ENCODE measurements at regions not wholly inside any gene's neighbourhood (a gene's known extent, or its start where the extent isn't known, plus 50 kb on each side); places are given as distances from the start of the nearest gene placed in this dataset.

DNA sequence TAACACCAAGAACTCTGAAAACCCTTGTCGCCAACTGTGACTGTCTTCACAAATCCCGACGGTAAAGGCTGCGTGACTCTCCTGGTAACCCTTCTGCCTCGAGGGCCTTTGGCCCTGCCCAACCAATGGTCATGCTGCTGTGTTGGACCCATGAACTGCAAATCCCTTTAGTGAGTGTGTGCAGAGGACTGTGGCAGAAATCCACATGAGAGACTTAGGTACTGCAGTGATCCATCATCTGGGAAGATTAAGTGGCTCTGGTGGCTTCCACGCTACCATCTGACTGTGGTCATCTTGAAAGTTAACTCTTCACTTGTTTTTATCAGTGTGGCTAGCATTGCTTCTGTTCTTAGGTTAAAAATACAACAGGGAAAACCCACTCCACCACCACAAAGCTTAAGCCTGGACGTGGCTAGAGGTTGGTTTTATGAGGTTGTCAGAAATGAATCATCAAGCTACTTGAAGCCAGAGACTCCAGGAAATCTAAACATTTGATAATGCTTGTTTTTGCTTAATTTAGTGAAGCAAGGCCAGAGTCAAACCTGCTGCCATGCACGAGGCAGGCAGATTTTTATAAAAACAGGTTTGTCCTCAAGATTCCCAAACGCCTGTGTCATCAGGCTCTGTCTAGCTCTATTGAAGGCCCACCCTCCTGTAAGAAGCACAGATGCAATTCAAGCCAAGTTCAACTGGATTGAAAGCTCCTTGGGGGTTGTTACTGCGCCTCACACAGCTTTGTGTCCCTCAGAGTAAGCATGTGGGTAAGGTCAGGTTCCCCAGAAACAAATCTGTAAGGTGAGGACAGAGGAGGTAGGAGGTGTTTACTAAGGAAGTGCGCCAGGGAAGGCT, 52.7 kb upstream of the ERCC6L2 start:
- FAIRE-seq: no peak

DNA sequence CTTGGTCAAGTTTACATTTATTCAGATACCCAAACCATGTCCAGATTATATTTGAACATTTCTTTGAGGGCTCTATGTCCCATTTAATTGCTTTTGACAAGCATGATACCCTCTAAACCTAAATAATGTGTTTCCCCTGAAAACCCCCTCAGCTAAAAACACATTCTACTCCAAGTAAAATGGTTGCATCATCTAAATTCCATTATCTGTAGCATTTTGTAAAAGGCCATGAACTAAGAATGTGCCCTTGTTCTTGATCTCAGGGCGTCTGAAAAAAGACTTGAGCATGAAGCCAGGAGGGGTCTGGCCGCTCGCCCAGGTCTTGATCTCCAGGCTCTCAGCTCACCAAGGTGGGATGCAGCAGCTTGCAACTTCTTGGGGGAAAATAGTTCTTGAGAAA, 53.5 kb upstream of the ERCC6L2 start:
- FAIRE-seq: no peak

DNA sequence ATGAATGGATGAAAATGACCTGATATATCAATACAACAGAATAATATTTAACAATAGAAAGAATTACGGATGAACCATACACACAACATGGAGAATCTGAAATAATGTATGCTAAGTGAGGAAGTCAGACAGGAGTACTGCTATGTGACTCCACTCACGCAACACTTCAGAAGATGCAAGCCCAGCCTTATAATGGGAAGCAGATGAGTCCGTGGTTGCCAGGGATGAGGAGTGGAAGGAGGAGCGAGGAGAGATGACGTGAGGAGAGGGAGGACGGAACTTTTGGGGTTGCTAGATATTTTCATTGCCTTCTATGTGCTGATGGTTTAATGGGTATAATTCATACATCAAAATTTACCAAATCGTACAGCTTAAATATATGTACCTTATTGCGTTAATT, 55.4 kb upstream of the ERCC6L2 start:
- FAIRE-seq: no peak

DNA sequence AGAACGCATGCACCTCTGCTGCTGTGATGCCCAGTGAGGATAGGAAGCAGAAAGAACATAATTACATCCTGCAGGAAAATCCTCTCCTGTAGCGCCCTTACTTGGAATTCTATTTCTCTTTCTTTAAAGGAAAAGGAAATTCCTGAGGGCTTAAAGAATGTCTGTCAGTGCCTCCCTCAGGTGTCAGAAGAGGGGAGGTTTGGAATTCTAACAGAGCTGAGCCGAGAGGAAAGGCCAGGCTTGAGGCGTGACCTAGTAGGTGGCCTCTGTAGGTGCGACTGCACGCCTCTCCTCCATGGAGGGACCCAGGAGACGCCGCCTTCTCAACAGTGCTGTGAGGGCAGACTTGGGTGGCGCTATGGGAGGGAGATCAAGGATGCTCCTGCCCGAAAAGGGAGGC, 55.9 kb upstream of the ERCC6L2 start:
- no peak for FAIRE-seq

DNA sequence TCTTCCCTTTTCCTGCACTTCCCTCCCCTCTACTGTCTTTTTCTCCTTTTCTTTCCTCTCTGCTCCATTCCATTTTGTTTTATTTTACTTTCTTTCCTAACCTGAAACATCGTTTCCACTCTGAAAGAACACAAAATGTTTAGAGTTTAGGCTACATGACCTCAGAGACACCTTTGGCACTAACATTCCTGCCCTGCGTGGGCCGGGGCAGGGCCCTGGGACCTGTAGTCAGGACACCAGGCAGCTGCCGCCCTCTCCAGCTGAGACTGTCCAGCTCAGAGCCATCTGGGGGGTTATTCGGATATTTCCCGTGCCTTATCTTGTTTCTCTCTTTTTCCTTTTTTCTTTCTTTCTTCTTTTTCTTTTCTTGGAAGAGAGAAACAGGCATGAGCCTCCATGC, 58.3 kb upstream of the ERCC6L2 start:
- no peak for FAIRE-seq

DNA sequence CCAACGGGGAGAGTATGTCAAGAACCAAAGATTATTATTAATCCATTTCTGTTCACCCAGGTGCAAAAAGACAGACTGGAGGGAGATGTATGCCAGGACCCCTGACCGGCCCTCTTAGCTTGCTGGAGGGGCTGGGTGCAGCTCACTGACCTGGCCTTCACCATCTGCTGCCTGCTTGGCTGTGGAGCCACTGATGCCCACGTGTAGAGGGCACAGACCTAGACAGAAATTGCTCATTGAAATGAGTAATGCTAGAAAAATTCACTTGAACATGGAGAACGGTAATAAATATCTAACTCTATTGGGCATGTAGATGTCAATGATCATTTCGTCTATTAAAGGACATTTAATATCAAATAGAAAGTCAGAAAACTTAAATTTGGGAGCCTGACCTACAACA, 58.8 kb upstream of the ERCC6L2 start:
- FAIRE-seq: no peak

DNA sequence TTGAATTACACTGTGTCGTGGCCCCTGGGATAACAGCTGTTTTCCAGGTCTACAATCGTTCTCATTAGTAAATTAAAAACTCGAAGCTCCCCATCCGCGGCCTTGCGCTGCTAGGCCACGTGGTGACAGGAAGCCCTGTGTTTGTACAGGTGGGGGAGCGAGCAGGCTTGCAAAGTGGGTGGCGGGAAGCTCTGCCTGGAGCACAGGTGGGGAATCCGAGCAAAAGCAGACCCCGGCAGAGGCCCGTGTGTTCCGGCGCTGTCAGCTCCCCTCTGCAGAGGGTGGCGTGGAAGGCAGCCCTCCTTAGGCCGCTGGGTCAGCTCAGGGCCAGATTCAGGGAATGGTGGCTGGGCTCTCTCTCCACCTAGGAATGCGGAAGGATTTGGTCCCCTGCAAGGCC, 59.5 kb upstream of the ERCC6L2 start:
- FAIRE-seq: no peak

DNA sequence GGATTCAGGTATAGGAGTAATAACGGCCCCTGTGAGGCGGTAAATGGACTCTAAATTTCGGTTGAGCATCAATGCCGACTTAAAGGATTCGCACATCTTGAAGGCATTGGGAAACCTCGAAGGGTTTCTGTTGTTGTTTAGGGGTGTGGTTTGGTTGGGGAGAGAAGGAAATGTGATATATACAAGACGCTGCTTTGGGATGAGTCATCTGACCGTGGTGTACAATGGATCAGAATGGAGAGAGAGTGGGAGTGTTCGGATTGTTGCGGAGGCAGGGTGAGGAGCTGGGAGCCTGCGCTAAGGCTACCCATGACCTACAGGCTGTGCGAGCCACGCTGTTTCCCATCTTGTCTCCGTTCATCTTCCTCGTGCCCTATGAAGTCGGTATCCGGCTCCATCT, 60.4 kb upstream of the ERCC6L2 start:
- no peak for FAIRE-seq

DNA sequence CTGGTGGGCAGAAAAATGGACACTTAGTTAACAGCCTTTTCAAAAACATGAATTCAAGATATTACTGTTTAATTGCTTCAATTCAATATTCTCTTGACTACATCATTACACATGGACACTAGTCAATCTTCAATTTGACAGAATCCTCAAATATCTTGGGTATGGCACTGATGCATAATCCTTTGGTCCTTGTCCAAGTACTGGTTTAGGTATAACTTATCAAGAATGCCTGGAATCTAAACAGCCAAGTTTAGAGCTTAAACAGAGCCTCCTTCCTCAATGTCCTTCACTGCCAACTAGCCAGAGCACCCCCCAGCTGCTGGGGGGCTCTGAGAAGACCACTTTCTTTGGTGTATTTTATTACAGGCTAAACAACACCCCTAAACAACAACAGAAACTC, 61.6 kb upstream of the ERCC6L2 start:
- no peak for FAIRE-seq

DNA sequence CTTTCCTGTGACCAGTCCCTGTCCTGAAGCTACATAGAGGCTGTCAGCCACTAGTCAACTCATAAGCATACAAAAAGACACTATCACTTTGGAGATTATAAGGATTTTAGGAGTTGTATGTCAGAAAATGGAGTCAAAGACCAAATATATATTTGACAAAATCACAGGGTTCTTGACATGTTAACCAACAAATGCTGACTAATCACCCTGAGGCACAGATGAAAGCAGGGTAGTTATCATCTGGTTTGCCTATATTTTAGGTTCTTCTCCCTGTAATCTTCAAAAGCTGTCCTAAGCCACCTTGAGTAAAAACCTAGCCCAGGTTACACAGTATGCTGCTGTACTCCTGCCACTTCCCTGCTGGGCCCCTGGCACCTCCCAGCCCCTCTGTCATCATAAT, 64.7 kb upstream of the ERCC6L2 start:
- no peak for FAIRE-seq

DNA sequence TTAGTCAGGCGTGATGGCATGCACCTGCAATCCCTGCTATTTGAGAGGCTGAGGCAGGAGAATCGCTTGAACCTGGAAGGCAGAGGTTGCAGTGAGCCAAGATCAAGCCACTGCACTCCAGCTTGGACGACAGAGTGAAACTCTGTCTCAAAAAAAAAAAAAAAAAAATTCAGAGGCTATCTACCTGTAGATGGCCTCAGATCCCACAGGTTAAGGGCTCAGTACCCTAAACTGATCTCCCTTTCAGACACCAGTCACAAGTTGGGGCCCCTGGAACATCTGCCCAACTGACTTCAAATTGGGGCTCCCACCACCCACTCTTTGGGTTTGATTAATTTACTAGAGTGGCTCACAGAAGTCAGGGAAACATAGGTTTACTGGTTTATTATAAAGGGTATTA, 65.4 kb upstream of the ERCC6L2 start:
- no peak for FAIRE-seq

DNA sequence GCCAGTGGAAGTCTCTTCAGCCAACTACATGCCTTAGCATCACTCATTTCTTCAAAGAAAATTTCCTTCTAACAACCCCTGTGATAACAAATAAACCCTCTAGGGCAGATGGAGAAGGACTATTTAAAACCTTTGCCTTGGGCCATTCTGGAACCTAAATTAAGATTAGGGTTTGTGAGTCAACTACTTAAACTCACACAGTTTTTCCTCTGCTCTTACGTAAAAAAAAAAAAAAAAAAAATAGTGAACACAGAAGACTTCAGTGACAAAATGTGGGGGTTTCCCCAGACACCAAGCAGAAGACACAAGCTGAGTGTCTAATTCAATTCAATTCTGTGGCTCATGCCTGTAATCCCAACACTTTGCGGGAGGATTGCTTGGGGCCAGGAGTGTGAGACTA, 65.8 kb upstream of the ERCC6L2 start:
- no peak for FAIRE-seq

DNA sequence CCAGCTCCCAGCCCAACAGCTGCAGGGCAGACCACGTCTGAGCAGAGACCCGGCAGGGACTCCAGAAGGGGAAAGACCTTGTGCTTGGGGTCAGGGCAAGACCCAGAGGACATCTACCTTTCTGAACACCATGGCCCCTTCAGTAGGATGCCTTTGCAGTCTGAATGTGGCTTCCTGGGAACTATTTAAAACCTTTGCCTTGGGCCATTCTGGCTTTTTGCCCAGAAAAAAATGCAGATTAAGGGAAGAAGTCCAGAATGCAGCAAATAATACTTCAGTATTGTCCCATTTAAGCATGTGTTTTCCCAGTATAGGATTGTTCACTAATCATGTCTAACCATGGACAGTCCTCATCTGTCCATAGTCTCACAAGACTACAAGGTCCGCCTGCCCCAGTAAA, 67.5 kb upstream of the ERCC6L2 start:
- FAIRE-seq: no peak

DNA sequence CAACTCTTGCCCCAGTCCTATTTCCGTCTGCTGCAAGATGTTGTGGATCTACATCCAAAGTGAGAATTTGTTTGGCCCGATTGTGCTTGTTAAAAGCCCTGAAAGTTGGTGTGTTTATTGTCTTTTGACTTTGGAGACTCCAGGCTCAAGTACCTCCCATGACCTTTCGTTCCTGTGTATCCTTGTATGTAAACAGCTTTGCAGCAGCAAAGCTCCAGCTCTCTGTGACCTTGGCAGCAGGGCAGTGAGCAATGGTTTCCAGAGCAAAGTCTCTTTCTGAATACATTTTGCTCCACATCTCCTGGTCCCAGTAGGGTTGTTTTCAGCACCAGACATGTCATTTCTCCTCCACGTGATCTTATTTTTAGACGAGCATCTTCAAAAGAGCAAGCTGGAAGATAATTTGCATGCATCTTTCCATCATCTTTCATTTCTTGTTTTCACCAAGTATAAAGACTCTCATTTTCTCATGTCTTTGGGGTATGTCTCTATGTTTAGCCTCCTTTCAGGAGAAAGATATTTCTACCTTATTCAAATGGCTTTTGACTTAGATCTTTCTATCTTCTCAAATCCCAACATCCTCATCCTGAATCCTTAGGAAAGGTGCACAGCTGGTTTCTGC, 68.1 kb upstream of the ERCC6L2 start:
- FAIRE-seq: no peak

DNA sequence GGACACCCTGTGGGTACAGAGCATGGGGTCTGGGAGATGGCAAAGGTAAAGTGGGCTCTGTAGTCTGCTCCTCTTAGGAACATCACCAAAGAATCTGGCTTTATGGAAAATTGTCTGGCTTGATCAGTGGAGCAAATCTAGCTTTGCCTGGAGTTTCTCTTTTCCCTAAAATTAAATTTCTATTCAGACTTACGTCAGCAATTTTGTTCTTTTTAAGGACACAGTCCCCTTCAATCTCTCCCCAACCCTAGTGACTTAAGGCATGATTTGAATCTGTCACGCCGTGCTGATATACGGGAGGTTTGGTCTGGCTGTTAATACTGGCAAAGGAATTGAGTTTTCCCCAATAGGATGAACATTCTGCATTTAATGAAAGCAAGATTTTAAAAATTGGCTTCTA, 72.3 kb upstream of the ERCC6L2 start:
- FAIRE-seq: no peak

DNA sequence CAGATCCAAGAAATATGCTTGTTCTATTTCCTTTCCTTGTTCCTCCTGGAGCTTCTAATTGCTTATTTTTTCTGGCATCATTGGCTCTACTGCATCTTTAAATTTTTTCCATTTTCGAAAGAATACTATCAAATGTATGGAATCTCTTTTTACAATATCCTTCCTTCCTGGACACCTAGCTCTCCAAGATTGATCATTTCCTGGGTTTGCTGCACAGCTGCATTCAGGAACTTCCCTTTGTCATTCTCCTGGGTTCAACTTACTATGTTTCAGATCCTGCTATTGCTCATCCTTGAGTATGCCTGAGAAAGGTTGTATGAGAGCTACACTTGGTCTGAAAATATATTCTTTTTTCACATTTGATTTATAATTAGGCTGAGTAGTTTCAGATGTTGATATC, 73.7 kb upstream of the ERCC6L2 start:
- no peak for FAIRE-seq

DNA sequence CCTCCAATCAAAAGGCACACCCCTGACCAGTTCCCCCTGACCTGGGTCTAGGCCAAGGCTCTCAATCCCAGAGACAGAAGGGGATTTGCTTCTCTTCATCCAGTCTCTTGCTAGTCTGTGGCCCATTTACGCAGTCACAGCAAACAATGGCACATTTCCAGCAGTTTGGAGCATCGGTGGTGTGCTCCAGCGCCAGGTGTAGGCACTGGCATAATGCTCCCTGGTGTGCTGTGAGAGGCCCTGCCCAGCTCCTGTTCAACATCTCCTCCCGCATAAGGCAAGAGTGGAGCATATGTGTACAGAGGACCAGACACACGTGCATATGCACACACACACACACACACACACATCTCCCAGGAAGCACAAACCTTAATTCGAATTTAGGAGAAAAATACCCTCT, 79.5 kb upstream of the ERCC6L2 start:
- FAIRE-seq: no peak

DNA sequence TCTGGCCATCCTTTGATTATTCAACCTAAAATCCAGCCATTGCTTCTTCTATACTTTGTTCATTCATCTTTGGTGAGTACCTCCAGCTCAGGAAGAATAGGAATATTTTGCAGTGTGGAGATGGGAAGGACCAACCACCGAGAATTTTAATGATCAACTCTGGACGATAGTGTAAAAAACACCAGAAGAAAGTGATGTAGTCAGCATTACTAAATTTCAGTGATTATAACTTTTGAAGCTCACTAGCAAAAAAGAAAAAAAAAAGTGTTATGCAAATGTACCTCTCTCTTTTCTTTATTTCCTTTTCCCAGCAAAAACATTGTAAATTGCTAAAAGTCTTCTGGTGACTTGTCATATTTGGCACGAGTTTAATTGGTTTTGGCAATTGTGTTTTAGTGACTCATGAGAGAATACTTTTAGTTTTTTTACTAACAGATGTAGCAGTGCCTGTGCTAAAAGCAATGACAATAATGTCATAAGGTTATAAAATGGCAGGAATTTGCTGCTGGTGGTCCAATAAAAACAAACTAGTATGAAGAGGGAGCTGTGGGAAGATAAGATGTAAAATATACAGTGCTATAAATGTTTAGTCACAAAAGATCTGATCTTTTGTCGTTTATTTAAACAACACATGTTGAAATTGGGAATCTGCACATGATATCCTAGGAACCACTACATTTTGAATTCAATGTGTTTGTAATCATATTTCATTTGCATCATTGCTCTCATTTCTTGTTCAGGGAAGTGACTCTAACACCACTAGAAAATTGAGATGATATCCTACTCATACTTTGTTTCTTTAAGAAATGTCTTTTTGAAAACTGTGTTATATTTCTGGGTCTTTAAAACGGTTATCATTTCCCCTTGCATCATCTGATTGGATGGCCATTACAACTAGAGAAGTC, 81.3 kb upstream of the ERCC6L2 start:
- FAIRE-seq: no peak

DNA sequence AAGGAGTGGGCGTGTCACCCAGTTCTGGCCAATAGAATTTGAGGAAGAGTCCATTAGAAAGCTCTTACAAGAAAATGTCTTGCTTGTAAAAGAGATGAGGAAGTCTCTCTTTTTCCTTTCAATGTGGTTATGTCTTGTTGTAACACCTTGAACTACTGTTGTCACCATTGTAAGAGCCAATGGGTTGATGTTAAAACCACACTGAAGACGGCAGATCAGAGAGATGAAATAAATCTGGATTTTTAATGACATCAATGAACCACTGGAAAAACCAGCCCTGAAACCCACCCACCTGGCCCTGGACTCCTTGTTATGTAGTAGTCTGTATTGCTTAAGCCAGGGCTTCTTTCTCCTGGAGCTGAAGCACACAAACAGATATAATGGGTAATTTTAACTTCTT, 83.8 kb upstream of the ERCC6L2 start:
- no peak for FAIRE-seq

DNA sequence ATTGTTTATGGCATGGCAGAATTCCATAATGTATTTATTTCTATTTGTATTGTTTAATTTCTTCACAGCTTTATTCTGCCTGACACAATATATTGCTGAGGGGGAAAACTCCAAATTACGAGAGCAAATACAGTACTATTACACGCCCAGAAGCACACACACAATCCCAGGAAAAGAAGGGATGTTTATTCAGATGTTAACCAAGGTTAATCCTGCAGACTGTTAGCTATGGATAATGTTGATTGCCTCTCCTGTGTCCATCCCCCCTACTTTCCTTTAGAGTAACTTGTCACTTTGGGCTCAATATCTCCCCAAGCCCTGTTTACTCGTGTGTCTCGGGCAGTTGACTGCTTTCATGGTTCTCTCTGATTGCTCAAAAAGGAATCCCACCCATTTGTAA, 84.2 kb upstream of the ERCC6L2 start:
- no peak for FAIRE-seq

DNA sequence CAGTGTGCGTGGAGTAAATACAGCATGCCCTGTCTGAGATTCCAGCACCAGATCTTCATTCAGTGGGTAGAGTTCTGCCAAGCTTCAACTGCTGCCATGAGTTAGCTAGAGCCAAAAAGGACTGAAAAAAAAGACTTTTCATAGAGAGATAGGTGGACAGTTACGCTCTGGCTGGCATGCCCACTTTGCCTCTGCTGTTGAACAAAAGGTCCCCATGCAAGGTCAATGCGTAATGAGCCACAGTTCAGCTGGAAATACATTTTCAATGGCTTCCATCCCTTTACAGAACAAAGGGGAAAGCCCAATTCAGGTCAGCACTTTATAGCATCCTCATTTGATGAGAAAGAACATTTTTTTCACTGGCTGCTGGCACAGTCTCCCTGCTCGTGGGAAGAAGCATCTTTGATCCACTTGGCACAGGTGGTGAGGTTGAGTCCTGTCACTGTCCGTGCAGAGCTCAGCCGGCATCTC, 86.9 kb upstream of the ERCC6L2 start:
- FAIRE-seq: no peak

DNA sequence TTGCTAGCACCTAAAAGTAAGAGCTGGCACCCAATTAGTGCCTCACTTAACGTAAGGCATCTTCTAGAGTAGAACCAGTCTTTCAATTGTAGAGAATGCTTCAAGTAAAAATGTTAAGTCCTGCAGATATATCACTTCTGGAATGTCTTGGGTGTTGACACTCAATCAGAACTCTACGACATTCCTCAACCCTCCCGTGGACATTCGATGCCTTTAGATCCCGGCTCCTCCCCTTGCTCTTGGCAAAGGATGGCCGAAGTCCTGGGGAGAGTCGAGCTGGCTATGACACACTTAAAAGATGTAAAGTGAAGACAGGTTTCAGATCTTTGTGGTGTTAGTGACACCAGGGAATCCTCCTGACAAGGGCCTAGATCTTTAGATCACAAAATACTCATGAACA, 87.5 kb upstream of the ERCC6L2 start:
- FAIRE-seq: no peak

DNA sequence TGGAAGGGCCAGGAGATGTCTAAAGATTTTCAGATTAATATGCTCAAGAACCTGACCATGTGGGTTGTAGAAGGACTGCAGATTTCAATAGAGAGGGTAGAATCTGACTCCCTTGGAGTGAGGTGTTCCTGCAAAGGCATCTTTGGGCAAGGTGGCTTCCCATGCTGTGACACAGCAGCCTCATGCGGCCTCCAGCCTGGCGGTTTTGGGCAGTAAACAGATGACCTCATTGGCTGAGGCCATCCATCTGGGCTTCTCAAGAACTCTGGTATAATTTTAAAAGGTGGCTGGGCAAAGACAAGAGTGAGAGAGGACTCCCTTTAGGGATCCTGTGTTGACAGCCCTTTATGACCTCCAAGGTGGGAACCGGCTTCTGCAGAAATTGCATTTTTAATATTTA, 90.3 kb upstream of the ERCC6L2 start:
- no peak for FAIRE-seq

DNA sequence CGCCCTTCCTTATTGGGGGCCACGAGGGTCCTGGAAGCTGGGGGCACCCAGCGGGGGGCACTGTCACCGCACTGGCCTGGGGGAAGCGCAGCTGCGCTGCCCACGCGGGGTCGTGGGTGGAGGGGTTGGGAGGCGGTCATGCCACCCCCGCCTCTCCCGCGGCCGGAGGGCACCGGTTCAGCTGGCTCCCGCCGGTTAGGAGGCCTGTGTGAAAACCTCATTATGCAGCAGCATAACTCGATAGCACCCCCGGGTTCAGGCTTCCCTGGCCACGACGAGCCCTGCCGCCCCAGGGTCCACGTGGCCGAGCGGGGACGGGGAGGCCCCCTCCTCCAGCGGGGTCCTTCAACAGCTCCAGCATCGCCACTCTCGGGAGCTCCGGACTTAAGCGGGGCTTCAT, 91.2 kb upstream of the ERCC6L2 start:
- no peak for FAIRE-seq
